ENCODE measurements at regions not wholly inside any gene's neighbourhood (a gene's known extent, or its start where the extent isn't known, plus 50 kb on each side); places are given as distances from the start of the nearest gene placed in this dataset.

DNA sequence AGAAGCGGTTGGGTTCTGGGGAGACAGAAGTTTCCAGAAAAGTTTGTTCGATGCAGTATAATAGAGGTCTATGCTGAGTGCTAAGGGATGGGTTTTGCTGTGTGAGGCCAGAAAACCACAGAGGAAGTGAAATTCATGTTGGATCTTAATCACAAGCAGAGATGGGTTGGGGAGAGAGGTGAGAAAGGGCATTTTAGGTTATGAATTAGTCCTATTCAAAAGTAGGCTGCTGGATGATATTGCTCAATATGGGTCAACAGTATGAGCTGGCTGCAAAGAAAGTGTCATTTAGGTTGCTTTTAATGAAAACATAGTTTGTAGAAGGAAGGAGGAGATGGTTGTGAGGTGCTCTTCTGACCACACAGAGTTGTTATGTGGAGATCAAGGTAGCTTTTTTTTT is 118.8 kb upstream of the LHCGR start:
- Mint-ChIP-seq H3K4me3 (no peak overlapping the region), H3K9me3 (no peaks in the 10 kb centered on the region), H3K36me3 (ENCODE audit: low read depth) (no peaks in the 10 kb centered on the region), H3K27ac (no peak overlapping the region), H3K4me1 (no peaks in the 10 kb centered on the region), H3K27me3 (no peaks in the 10 kb centered on the region)
- POLR2A ChIA-PET: no interaction called here
- CTCF ChIA-PET: no interaction called here
- no peak for DNase-seq

DNA sequence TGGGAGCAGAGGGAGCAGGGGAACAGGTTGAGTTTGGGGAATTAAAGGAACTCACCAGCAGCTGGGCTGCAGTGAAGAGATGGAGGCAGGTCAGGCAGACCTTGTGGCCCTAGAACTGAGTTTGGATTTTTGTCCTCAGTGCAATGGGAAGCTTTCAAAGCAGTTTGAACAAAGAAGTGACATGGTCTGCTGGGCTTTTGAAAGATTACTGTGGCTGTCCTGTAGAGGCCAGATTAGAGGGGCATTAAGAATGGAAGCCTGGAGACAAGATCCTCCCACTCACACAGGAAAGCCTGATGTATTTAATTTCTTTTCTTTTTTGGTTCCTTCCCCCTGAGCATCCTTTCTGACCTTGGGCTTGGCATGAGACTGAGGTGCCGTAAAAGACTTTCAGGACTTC is 118.1 kb upstream of the LHCGR start:
- Mint-ChIP-seq H3K27me3 (no peaks in the 10 kb centered on the region), H3K36me3 (ENCODE audit: low read depth) (no peaks in the 10 kb centered on the region), H3K9me3 (no peaks in the 10 kb centered on the region), H3K4me3 (no peak overlapping the region), H3K27ac (no peak overlapping the region), H3K4me1 (no peaks in the 10 kb centered on the region)
- ChIA-PET POLR2A (no interaction called here), CTCF (interaction anchor here (0.8 kb wide), 1 partner anchor 14 kb away, joined by 3 read pairs; no protein-coding TSS in a partner anchor)
- DNase-seq: no peak

DNA sequence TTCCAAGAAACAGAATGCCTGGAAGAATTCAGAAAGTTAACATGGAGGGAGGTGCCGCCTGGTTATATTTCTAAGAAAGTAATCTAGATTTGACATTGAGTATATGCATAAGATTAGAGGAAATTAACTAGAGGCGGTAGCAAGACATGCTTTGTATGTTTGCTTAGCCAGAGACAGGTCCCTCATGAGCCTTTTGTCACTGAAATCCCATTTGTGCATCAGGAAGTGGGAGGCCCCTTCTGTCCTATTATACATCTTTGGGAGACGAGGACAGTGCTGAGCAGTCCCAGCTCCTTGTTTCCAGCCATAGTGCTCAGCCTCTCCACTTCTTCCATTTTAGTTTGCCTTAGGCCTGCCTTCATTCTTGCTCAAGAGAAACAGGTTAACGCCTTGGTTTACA is 115.4 kb upstream of the LHCGR start:
- ChIA-PET POLR2A (no interaction called here), CTCF (no interaction called here)
- DNase-seq: no peak
- Mint-ChIP-seq H3K36me3 (ENCODE audit: low read depth) (no peaks in the 10 kb centered on the region), H3K4me3 (no peak overlapping the region), H3K4me1 (no peaks in the 10 kb centered on the region), H3K27ac (no peak overlapping the region), H3K27me3 (no peaks in the 10 kb centered on the region), H3K9me3 (no peaks in the 10 kb centered on the region)

DNA sequence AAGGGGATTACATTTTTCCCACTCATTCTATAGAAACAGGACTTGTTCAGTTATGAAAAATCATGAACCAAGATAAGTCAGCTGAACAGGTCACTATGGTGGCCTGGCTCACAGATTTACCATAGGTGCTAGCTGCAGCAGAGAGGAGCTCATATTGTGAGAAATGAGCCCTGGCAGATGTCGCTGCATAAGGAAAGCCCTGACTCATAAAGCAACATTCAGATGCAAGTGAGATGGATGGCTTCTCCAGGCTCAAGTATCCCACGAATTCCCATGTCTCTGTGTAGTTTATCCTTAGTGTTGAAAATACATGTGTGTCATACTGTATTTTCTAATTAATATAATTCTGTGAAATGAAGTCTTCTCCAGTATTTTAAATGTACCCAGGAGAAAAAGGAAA is 115.0 kb upstream of the LHCGR start:
- Mint-ChIP-seq H3K4me1 (no peaks in the 10 kb centered on the region), H3K27me3 (no peaks in the 10 kb centered on the region), H3K9me3 (no peaks in the 10 kb centered on the region), H3K27ac (no peak overlapping the region), H3K4me3 (no peak overlapping the region), H3K36me3 (ENCODE audit: low read depth) (no peaks in the 10 kb centered on the region)
- POLR2A ChIA-PET: no interaction called here
- CTCF ChIA-PET: no interaction called here
- DNase-seq: no peak

DNA sequence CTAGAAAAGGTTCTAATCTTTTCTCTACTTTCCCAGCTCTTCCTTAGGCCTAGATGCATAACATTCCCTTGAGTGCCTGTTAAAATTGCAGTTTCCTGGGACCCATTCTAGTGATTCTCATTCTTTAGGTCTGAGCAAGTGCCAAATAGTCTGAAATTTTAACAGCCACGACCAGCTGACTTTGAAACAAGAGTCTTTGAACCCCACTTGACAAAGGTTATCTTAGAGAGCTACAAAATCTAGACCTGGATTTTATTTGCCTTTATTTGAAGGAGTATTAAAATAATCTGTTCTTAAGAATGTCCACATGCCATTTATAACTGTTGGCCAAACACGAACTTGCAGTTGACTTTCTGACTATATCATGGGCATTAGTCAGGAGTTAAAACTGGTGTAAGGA is 110.2 kb upstream of the LHCGR start:
- Mint-ChIP-seq H3K4me1 (no peaks in the 10 kb centered on the region), H3K9me3 (no peaks in the 10 kb centered on the region), H3K27ac (no peak overlapping the region), H3K36me3 (ENCODE audit: low read depth) (no peaks in the 10 kb centered on the region), H3K27me3 (no peaks in the 10 kb centered on the region), H3K4me3 (no peak overlapping the region)
- no peak for DNase-seq
- CTCF ChIA-PET: no interaction called here
- POLR2A ChIA-PET: no interaction called here

DNA sequence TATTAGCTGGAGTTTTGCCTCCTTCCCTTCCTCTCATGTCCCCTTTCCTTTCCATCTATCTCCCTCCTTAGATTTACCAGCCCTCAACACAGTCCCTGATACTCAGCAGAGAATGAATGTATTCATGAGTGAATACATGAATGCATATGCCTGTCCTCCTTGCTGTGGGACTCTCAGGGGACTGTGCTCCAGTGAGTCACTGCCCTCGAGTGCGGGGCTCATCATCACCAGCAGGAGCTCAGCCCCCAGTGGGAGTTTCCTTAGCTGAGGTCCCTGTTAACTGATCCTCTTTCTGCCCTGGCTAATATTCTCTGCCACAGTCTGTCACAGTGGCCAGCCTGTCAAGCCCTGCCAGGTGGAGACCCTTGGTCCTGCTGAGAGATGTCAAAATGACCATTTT is 104.9 kb upstream of the LHCGR start:
- Mint-ChIP-seq H3K9me3 (no peaks in the 10 kb centered on the region), H3K4me1 (no peaks in the 10 kb centered on the region), H3K4me3 (no peak overlapping the region), H3K27ac (no peak overlapping the region), H3K27me3 (peaks cover 2% of the 10 kb centered on the region), H3K36me3 (ENCODE audit: low read depth) (no peaks in the 10 kb centered on the region)
- ChIA-PET CTCF (no interaction called here), POLR2A (no interaction called here)
- no peak for DNase-seq

DNA sequence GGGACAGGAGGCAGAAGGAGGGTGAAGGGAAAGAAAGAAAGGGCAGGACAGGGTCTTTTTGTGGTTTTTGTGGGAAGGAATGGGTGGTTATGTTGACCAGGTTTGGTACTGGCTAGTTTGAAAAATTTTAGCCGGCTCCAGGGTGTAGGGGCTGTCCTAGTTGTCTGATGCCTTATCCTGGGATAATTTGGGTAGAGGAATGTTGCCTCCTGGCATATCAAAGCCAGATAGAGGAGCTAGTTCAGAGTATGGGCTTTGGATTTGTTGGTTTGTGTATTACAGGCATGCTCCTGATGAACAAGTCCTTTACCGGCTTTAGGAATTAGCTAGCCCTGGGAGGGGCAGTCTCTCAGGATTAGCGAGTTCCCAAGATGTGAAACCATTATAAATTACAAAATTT is 101.1 kb upstream of the LHCGR start:
- Mint-ChIP-seq H3K4me1 (no peaks in the 10 kb centered on the region), H3K27me3 (peaks cover 2% of the 10 kb centered on the region), H3K36me3 (ENCODE audit: low read depth) (no peaks in the 10 kb centered on the region), H3K4me3 (no peak overlapping the region), H3K9me3 (no peaks in the 10 kb centered on the region), H3K27ac (no peak overlapping the region)
- ChIA-PET CTCF (no interaction called here), POLR2A (no interaction called here)
- no peak for DNase-seq

DNA sequence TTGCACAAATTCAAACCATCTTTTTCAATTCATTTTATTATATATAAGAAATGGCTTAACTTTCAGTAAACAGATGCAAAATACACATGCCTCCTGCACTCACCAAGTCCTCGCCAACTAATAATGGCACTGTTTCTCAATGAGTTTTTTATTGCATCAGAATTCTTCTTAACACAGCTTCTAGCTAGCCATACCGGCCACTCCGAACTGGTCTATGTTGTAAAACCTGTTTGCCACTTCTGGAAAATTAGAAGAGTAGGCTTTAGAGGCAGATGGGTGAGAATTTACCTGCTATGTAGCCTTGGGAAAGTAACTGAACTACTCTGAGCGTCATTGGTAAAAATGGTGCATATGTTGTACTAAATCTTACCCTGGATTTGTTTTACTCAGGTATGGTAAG is 100.6 kb upstream of the LHCGR start:
- CTCF ChIA-PET: no interaction called here
- Mint-ChIP-seq H3K27ac (no peak overlapping the region), H3K36me3 (ENCODE audit: low read depth) (no peaks in the 10 kb centered on the region), H3K4me1 (no peaks in the 10 kb centered on the region), H3K9me3 (no peaks in the 10 kb centered on the region), H3K27me3 (peaks cover 2% of the 10 kb centered on the region), H3K4me3 (no peak overlapping the region)
- POLR2A ChIA-PET: no interaction called here
- no peak for DNase-seq

DNA sequence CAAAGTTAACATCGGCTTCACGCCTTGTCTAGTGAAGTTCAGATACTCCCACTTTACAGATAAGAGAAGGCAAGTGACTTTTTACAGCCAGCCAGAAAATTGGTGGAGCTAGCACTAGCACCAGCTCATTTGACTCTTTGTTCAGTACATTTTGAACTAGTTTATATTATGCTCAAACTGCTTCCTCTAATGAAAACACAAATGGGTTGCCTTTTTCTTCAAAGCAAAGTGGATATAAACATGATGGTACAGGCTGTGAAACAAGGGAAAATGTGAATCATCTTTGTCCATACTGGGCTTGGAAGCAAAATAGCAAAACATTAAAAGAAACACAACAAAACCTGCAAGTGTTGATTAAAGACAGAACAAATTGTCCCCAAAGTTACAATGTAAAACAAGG is 99.6 kb upstream of the LHCGR start:
- Mint-ChIP-seq H3K4me1 (no peaks in the 10 kb centered on the region), H3K4me3 (no peak overlapping the region), H3K36me3 (ENCODE audit: low read depth) (no peaks in the 10 kb centered on the region), H3K27ac (no peak overlapping the region), H3K9me3 (no peaks in the 10 kb centered on the region), H3K27me3 (peaks cover 2% of the 10 kb centered on the region)
- DNase-seq: no peak
- ChIA-PET POLR2A (no interaction called here), CTCF (no interaction called here)

DNA sequence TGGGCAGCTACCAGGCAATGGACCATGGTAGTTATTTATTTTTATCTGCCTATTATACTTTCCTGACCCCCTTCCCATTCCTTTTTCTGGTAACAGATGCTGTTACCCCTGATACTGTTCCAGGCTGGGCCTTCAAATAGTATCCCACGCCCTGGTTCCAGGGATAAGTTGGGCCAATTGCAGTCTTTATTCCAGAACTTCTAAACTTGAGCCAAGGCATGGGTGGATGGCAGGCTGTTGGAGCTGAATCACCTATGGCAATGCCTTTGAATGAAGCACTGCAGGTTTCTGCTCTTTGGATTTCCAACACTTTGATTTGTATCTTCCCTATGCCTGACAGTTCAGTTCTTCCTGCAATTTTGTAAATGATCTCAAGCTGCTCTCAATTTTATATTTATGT is 99.2 kb upstream of the LHCGR start:
- no peaks in the 10 kb centered on the region for H3K36me3 Mint-ChIP-seq (ENCODE audit: low read depth)
- CTCF ChIA-PET: no interaction called here
- H3K27ac Mint-ChIP-seq: no peak overlapping the region
- POLR2A ChIA-PET: no interaction called here
- peaks cover 2% of the 10 kb centered on the region for H3K27me3 Mint-ChIP-seq
- no peaks in the 10 kb centered on the region for H3K4me1 Mint-ChIP-seq
- H3K4me3 Mint-ChIP-seq: no peak overlapping the region
- no peak for DNase-seq
- H3K9me3 Mint-ChIP-seq: no peaks in the 10 kb centered on the region

DNA sequence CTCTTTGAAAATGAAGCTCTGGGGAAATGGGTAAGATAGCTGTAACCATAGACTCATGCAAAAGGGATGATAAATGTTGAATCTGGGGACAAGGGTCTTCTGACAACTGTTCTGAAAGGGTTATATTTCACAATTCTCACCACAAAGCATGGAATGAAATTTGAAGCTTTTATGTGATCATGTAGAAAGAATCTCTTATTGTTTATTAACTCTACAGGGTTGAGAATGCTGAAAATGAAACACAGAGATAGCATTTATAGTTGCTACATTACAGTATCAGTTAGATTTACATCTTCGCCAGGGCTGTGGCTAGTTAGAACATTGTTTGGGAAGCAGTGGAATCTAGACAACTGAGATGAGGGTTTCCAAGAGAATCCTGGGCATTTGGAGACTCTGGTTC is 97.4 kb upstream of the LHCGR start:
- H3K4me3 Mint-ChIP-seq: no peak overlapping the region
- ChIA-PET POLR2A (no interaction called here), CTCF (interaction anchor here (0.6 kb wide), 1 partner anchor 542 kb away, joined by 4 read pairs; no protein-coding TSS in a partner anchor)
- H3K36me3 Mint-ChIP-seq (ENCODE audit: low read depth): no peaks in the 10 kb centered on the region
- DNase-seq: no peak
- H3K27ac Mint-ChIP-seq: no peak overlapping the region
- no peaks in the 10 kb centered on the region for H3K4me1 Mint-ChIP-seq
- H3K9me3 Mint-ChIP-seq: no peaks in the 10 kb centered on the region
- peaks cover 2% of the 10 kb centered on the region for H3K27me3 Mint-ChIP-seq

DNA sequence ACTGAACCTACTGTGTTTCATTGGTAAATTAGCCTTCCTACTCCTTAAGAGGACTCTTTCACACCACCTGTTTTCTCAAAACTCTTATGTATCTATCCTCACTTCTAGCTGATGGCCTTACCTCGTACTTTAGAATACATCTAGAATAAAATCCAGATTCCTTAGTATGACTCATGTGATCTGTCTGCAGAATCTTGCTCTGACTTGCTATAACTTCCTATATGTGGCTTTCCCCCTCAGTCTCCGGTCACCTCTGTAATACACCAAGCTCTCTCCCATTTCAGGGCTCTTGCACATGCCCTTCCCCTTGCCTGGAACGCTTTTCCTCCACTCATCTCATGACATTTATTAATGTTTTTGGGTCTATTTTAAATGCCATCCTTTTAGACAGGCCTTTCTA is 95.6 kb upstream of the LHCGR start:
- Mint-ChIP-seq H3K4me1 (no peaks in the 10 kb centered on the region), H3K36me3 (ENCODE audit: low read depth) (no peaks in the 10 kb centered on the region), H3K27me3 (no peaks in the 10 kb centered on the region), H3K9me3 (no peaks in the 10 kb centered on the region), H3K4me3 (no peak overlapping the region), H3K27ac (no peak overlapping the region)
- ChIA-PET POLR2A (no interaction called here), CTCF (no interaction called here)
- DNase-seq: no peak

DNA sequence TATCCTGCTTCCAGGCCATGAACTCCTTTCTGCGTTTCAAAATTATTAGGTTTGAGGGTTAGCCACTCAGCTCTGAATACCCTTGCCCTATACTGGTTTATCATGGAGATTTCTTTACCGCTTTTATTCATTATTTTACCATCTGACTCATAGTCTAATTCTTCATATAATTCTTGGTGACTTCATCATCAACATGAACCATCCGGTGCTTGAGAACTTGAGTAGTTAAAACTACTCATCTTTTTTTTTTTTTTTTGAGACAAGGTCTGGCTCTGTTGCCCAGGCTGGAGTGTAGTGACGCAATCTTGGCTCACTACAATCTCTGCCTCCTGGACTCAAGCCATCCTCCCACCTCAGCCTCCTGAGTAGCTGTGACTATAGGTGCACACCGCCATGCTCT is 94.2 kb upstream of the LHCGR start:
- no peaks in the 10 kb centered on the region for H3K9me3 Mint-ChIP-seq
- H3K36me3 Mint-ChIP-seq (ENCODE audit: low read depth): no peaks in the 10 kb centered on the region
- DNase-seq: no peak
- ChIA-PET POLR2A (no interaction called here), CTCF (no interaction called here)
- H3K4me1 Mint-ChIP-seq: no peaks in the 10 kb centered on the region
- H3K4me3 Mint-ChIP-seq: no peak overlapping the region
- H3K27ac Mint-ChIP-seq: no peak overlapping the region
- no peaks in the 10 kb centered on the region for H3K27me3 Mint-ChIP-seq

DNA sequence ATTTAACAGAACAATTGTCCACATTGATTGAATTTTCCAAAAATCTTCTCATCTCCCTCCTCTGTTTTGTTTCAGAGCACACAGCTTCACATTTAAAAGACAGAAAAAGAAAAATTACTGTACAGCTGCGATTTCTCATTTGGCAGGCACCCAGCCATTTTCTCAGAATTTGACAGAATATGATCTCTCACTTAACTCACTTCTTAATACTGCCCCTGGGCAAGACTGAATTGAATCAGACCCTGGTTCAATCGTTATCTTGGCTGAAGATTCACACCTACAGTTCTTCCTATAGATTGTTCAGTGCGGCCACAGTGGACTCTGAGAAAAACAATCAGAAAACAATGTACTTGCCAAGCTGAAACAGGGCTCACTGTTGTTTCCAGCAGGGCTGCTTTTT is 90.2 kb upstream of the LHCGR start:
- H3K27ac Mint-ChIP-seq: no peak overlapping the region
- CTCF ChIA-PET: no interaction called here
- H3K36me3 Mint-ChIP-seq (ENCODE audit: low read depth): no peaks in the 10 kb centered on the region
- DNase-seq: no peak
- H3K9me3 Mint-ChIP-seq: no peaks in the 10 kb centered on the region
- no peaks in the 10 kb centered on the region for H3K4me1 Mint-ChIP-seq
- H3K27me3 Mint-ChIP-seq: no peaks in the 10 kb centered on the region
- no peak overlapping the region for H3K4me3 Mint-ChIP-seq
- POLR2A ChIA-PET: no interaction called here

DNA sequence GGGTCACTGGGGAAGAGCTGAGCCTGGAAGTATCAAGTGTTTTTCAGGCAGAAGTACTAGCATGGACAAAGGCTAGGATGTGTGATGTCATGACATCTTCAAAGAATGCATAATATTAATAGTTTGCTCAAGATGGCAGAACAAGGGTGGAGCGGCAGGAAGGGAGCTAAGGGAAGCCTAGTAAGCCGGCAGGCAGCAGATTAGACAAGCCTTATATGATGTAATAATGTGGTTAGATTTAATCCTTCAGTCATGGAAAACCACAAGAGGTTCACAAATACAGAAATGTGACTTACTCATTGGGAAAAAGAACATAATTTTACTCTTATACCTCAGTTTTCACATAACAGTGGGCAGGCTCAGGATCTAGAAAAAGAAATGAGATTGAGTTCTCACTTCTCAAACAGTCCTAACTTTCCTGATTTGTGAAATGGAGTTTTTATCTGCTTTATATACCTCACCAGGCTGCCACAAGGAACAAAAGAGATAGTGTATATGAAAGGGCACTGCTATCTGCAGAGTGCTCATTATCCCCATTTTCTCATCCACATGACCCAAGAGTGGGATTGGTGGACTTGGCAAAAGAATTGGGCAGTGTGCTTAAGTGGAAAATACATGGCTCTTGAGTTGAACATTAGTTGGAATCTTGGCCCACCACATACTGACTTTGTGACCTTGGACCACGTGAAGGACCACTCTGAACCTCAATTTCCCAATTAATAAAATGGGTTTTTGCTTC is 89.1 kb upstream of the LHCGR start:
- H3K4me1 Mint-ChIP-seq: no peaks in the 10 kb centered on the region
- POLR2A ChIA-PET: no interaction called here

More for the DNA sequence above, 89.1 kb upstream of the LHCGR start:
- Mint-ChIP-seq H3K36me3 (ENCODE audit: low read depth) (no peaks in the 10 kb centered on the region), H3K4me3 (no peak overlapping the region), H3K27me3 (no peaks in the 10 kb centered on the region), H3K9me3 (no peaks in the 10 kb centered on the region), H3K27ac (no peak overlapping the region)
- no peak for DNase-seq
- CTCF ChIA-PET: no interaction called here

Data from activated CD4-positive, alpha-beta memory T cell treated with anti-CD3 and anti-CD28 coated beads, Interleukin-2, amount 10 ng/mL, durations not matched to agents 7 days and 5 days (primary cell).